Lower leg skin (tissue), 3 donors: ENCODE measurements at regions not wholly inside any gene's neighbourhood (a gene's known extent, or its start where the extent isn't known, plus 50 kb on each side); places are given as distances from the start of the nearest gene placed in this dataset.

Experiments used
- CTCF ChIP-seq, 3 donors: fragments of 450-650 bp; IDR thresholded peaks; one replicate each; pipeline ENCODE4 v1.5.1; 2016; ENCODE audit warnings: antibody characterized with exemption in 3 of 3, mild to moderate bottlenecking in 3 of 3, moderate library complexity in 2 of 3
- POLR2A ChIP-seq, 2 donors: fragments of 450-650 bp; IDR thresholded peaks; one replicate each; pipeline ENCODE4 v1.6.1; 2016 to 2017; ENCODE audit warnings: antibody characterized with exemption in 2 of 2, mild to moderate bottlenecking in 1 of 2, moderate library complexity in 1 of 2

DNA sequence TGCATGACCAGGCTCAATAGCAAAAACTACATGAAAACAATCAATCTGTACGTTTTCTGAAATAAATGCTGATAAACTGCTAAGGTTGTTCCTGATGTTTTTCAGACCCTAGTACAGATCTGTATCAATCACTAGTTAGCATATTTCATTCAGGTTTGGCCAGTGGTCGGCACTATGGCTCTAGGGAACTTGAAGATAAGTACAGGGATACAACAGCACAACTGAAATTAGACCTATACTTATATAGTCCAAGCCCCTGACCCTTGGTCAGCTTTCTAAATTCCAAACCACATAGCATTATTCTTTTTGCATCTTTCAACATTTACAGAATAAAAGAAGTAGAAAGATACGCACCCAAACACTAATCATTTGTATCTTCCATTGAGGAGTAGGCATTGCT is 142.7 kb downstream of the PLPPR4 start:
- TF ChIP-seq CTCF (IDR thresholded peaks at IDR 0.05) (no peak), POLR2A (IDR thresholded peaks at IDR 0.05) (no peak)
